Osteocyte (in vitro differentiated cells): ENCODE measurements at regions not wholly inside any gene's neighbourhood (a gene's known extent, or its start where the extent isn't known, plus 50 kb on each side); places are given as distances from the start of the nearest gene placed in this dataset.

Experiments used
- DNase-seq: peaks from one replicate; pipeline ENCODE4 v3.0.0; 2021; ENCODE audit warnings: mixed read lengths; ENCODE audit not compliant: unreplicated experiment; ENCODE audit errors: extremely low spot score
- H3K27ac Mint-ChIP-seq: one replicate; pipeline ENCODE4 v1.8.0; 2021; ENCODE audit warnings: mild to moderate bottlenecking, mixed read lengths; ENCODE audit not compliant: unreplicated experiment
- H3K27me3 Mint-ChIP-seq: one replicate; pipeline ENCODE4 v1.8.0; 2021; ENCODE audit warnings: mixed read lengths; ENCODE audit not compliant: unreplicated experiment
- H3K36me3 Mint-ChIP-seq: one replicate; pipeline ENCODE4 v1.8.0; 2021; ENCODE audit warnings: mixed read lengths; ENCODE audit not compliant: unreplicated experiment
- H3K4me1 Mint-ChIP-seq: one replicate; pipeline ENCODE4 v1.8.0; 2021; ENCODE audit warnings: mixed read lengths; ENCODE audit not compliant: unreplicated experiment
- H3K4me3 Mint-ChIP-seq: one replicate; pipeline ENCODE4 v1.8.0; 2021; ENCODE audit warnings: mild to moderate bottlenecking, moderate library complexity, mixed read lengths; ENCODE audit not compliant: unreplicated experiment
- H3K9me3 Mint-ChIP-seq: one replicate; pipeline ENCODE4 v1.8.0; 2021; ENCODE audit warnings: mixed read lengths; ENCODE audit not compliant: unreplicated experiment
- CTCF ChIP-seq: fragments of 200-600 bp; sonication (generic); IDR thresholded peaks from 2 replicates; pipeline ENCODE4 v1.5.0; 2021; ENCODE audit warnings: antibody characterized with exemption, mild to moderate bottlenecking, moderate library complexity

DNA sequence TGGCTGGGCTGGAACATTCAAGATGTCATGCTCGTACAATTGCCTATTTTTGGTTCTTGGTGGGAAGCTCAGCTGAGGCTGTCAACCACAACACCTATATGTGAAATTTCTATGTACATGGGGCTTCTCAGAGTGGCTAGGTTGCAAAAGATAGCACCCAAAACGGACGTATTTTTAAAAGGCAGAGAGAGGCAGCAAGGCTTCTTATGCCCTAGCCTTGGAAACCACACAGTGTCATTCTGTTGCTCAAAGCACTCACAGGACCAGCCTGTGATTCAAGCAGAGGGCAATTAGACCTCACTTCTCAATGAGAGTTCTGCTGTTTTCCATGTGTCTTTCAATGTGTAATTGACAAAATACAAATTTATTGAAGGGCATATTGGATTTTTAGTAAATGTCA lies 134.0 kb downstream of the GXYLT1 start:
- no peaks in the 10 kb centered on the region for H3K36me3 Mint-ChIP-seq
- no peak for DNase-seq
- no peaks in the 10 kb centered on the region for H3K9me3 Mint-ChIP-seq
- H3K4me3 Mint-ChIP-seq, result no peak overlapping the region
- H3K4me1 Mint-ChIP-seq, result peaks cover 8% of the 10 kb centered on the region
- H3K27me3 Mint-ChIP-seq, result no peaks in the 10 kb centered on the region
- no peak for TF ChIP-seq CTCF
- H3K27ac Mint-ChIP-seq, result no peak overlapping the region

- no peaks in the 10 kb centered on the region for H3K9me3 Mint-ChIP-seq
- H3K36me3 Mint-ChIP-seq, result no peaks in the 10 kb centered on the region
- no peak overlapping the region for H3K27ac Mint-ChIP-seq
- no peak for DNase-seq
- peaks cover 8% of the 10 kb centered on the region for H3K4me1 Mint-ChIP-seq
- no peak for TF ChIP-seq CTCF
- no peaks in the 10 kb centered on the region for H3K27me3 Mint-ChIP-seq
- no peak overlapping the region for H3K4me3 Mint-ChIP-seq
Observed at GRCh38 chr12:42010257-42010656, 134.4 kb downstream of the GXYLT1 start.

- Mint-ChIP-seq H3K4me1 (peaks cover 8% of the 10 kb centered on the region), H3K4me3 (no peak overlapping the region), H3K27ac (no peak overlapping the region), H3K9me3 (no peaks in the 10 kb centered on the region), H3K27me3 (no peaks in the 10 kb centered on the region), H3K36me3 (no peaks in the 10 kb centered on the region)
- TF ChIP-seq CTCF, result no peak
- no peak for DNase-seq
Observed at GRCh38 chr12:42008996-42009395, 135.7 kb downstream of the GXYLT1 start.

GRCh38 chr12:42003031-42003430 lies 141.6 kb downstream of the GXYLT1 start:
- Mint-ChIP-seq H3K27ac (no peak overlapping the region), H3K4me3 (no peak overlapping the region), H3K36me3 (no peaks in the 10 kb centered on the region), H3K27me3 (peaks cover 1% of the 10 kb centered on the region), H3K9me3 (no peaks in the 10 kb centered on the region), H3K4me1 (no peaks in the 10 kb centered on the region)
- no peak for TF ChIP-seq CTCF
- DNase-seq, result no peak

- no peak for DNase-seq
- no peak overlapping the region for H3K27ac Mint-ChIP-seq
- no peak for TF ChIP-seq CTCF
- no peak overlapping the region for H3K4me3 Mint-ChIP-seq
- H3K4me1 Mint-ChIP-seq, result no peaks in the 10 kb centered on the region
- no peaks in the 10 kb centered on the region for H3K9me3 Mint-ChIP-seq
- H3K36me3 Mint-ChIP-seq, result no peaks in the 10 kb centered on the region
- H3K27me3 Mint-ChIP-seq, result peaks cover 4% of the 10 kb centered on the region
Observed at GRCh38 chr12:42002563-42002962, 142.1 kb downstream of the GXYLT1 start.
